Neuron (in vitro differentiated cells): ENCODE measurements at regions not wholly inside any gene's neighbourhood (a gene's known extent, or its start where the extent isn't known, plus 50 kb on each side); places are given as distances from the start of the nearest gene placed in this dataset.

Experiments
- H2AFZ ChIP-seq: one replicate; pipeline ENCODE4 v1.6.1; 2013; ENCODE audit warnings: low read depth, mild to moderate bottlenecking, inconsistent platforms, low read length, moderate library complexity
- H3K27me3 ChIP-seq: one replicate; pipeline ENCODE4 v1.6.1; 2013; ENCODE audit warnings: low read length; ENCODE audit not compliant: insufficient read depth
- H3K36me3 ChIP-seq: one replicate; pipeline ENCODE4 v1.6.1; 2013; ENCODE audit warnings: low read length; ENCODE audit not compliant: insufficient read depth
- H3K4me1 ChIP-seq: one replicate; pipeline ENCODE4 v1.6.1; 2013; ENCODE audit warnings: low read length; ENCODE audit not compliant: insufficient read depth
- H3K4me3 ChIP-seq: 2 replicates; pipeline ENCODE4 v1.5.1; 2013; ENCODE audit warnings: mild to moderate bottlenecking, low read length, moderate library complexity
- H3K9me3 ChIP-seq: one replicate; pipeline ENCODE4 v1.6.1; 2013; ENCODE audit warnings: low read length

DNA sequence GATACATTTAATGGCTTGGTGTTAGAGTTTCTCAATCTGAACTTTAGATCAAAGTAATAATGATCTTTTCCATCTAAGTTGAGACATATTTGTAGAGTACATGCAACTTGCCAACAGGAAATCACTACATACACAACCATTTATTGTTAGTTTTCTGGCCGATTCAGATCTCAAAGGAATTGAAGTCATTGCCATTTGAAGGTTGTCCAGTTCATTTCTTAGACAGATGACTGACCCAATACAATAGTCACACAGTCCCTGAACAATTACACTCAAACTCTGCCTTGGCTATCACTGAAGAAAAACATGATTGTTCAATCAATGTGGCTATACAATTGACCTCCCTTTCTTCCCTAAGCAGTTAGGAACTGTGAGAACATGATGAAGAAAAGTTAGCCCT, 753.2 kb upstream of the RIOK2 start:
- H3K4me1 ChIP-seq = peaks cover 2% of the 10 kb centered on the region
- no peaks in the 10 kb centered on the region for H3K27me3 ChIP-seq
- H2AFZ ChIP-seq = no peak overlapping the region
- H3K4me3 ChIP-seq = no peak overlapping the region
- no peaks in the 10 kb centered on the region for H3K9me3 ChIP-seq
- no peaks in the 10 kb centered on the region for H3K36me3 ChIP-seq

DNA sequence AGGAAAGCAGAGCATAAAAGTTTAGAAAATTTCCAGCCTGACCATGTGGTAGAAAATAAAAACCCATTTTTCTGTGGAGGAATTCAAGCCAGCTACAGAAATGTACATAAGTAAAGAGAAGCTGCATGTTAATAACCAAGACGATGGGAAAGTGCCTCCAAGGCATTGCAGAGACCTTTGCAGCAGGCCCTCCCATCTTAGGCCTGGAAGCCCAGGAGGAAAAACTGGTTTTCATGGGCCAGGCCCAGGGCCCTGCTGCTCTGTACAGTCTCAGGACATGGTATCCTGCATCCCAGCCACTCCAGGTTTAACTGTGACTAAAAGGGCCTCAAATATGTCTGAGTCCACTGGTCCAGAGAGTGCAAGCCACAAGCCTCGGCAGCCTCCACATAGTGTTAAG, 754.8 kb upstream of the RIOK2 start:
- Histone ChIP-seq H3K4me3 (no peak overlapping the region), H3K4me1 (peaks cover 2% of the 10 kb centered on the region), H2AFZ (no peak overlapping the region), H3K36me3 (no peaks in the 10 kb centered on the region), H3K9me3 (no peaks in the 10 kb centered on the region), H3K27me3 (no peaks in the 10 kb centered on the region)

GRCh38 chr5:97943036-97943435, 760.0 kb upstream of the RIOK2 start:
- H3K9me3 ChIP-seq = no peaks in the 10 kb centered on the region
- no peaks in the 10 kb centered on the region for H3K36me3 ChIP-seq
- H3K4me1 ChIP-seq = no peaks in the 10 kb centered on the region
- no peak overlapping the region for H2AFZ ChIP-seq
- no peaks in the 10 kb centered on the region for H3K27me3 ChIP-seq
- H3K4me3 ChIP-seq = no peak overlapping the region

GRCh38 chr5:97951139-97951538, 768.1 kb upstream of the RIOK2 start:
- Histone ChIP-seq H3K9me3 (peaks cover 3% of the 10 kb centered on the region), H3K4me3 (no peak overlapping the region), H3K27me3 (no peaks in the 10 kb centered on the region), H3K4me1 (no peaks in the 10 kb centered on the region), H2AFZ (no peak overlapping the region), H3K36me3 (no peaks in the 10 kb centered on the region)

DNA sequence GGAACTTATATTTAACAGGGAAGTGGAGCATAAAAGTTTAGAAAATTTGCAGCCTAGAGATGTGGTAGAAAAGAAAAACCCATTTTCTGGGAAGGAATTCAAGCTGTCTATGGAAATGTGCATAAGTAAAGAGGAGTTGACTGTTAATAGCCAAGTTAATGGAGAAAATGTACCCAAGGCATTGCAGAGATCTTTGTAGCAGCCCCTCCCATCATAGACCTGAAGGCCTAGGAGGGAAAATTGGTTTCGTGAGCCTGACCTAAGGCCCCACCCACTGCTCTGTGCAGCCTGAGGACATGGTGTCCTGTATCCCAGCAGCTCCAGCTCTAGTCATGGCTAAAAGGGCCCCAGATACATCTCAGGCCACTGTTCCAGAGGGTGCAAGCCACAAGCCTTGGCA, 772.4 kb upstream of the RIOK2 start:
- H3K4me3 ChIP-seq = no peak overlapping the region
- no peak overlapping the region for H2AFZ ChIP-seq
- no peaks in the 10 kb centered on the region for H3K36me3 ChIP-seq
- no peaks in the 10 kb centered on the region for H3K27me3 ChIP-seq
- H3K4me1 ChIP-seq = no peaks in the 10 kb centered on the region
- peaks cover 3% of the 10 kb centered on the region for H3K9me3 ChIP-seq

DNA sequence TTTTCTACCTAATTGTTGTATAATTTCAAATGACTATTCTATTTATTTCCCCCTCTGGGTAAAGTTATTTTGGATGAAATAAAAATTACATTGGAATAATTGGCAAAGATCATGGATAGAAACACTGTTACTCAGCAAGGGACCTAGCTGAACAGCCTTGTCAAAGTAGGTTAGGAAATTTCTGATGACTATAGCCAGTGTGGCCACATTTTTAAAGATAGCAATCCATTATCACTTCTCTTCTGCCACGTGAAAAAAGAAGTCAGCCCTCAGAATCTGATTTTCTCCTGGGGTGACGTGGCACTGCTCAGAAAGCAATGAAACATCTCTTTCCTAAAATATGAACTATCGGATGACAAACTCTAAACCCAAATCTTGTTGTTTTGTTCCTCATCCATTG, 784.2 kb upstream of the RIOK2 start:
- no peaks in the 10 kb centered on the region for H3K36me3 ChIP-seq
- no peak overlapping the region for H3K4me3 ChIP-seq
- H3K9me3 ChIP-seq = no peaks in the 10 kb centered on the region
- no peaks in the 10 kb centered on the region for H3K27me3 ChIP-seq
- H3K4me1 ChIP-seq = no peaks in the 10 kb centered on the region
- no peak overlapping the region for H2AFZ ChIP-seq

GRCh38 chr5:97968346-97968745, 785.3 kb upstream of the RIOK2 start:
- Histone ChIP-seq H3K36me3 (no peaks in the 10 kb centered on the region), H2AFZ (no peak overlapping the region), H3K4me1 (no peaks in the 10 kb centered on the region), H3K27me3 (no peaks in the 10 kb centered on the region), H3K4me3 (no peak overlapping the region), H3K9me3 (no peaks in the 10 kb centered on the region)

- H3K27me3 ChIP-seq = no peaks in the 10 kb centered on the region
- H3K36me3 ChIP-seq = no peaks in the 10 kb centered on the region
- no peak overlapping the region for H2AFZ ChIP-seq
Observed at GRCh38 chr5:97979740-97980139, 793.7 kb upstream of the RGMB start.

DNA sequence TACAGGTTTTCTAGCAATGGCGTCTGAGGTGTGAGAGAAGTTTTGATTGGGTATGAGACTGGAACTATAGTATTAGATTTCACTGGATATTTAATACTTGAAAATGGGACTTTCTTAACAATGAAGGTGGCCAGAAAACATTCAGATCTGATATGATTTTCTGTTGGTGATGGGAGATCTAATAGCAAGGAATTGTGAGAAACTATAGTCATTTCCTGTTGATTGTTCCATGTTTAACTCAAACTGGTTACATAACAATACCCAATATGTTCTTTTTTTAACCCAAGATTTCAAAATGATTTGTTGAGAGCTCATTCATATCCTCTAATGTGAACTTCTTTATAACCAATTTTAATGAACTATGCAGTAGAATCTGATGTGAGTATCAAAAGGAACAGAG, 793.2 kb upstream of the RGMB start:
- no peaks in the 10 kb centered on the region for H3K27me3 ChIP-seq
- no peak overlapping the region for H3K4me3 ChIP-seq

More at GRCh38 chr5:97979740-97980139, 793.7 kb upstream of the RGMB start:
- H3K4me3 ChIP-seq = no peak overlapping the region
- no peaks in the 10 kb centered on the region for H3K4me1 ChIP-seq
- no peaks in the 10 kb centered on the region for H3K9me3 ChIP-seq

DNA sequence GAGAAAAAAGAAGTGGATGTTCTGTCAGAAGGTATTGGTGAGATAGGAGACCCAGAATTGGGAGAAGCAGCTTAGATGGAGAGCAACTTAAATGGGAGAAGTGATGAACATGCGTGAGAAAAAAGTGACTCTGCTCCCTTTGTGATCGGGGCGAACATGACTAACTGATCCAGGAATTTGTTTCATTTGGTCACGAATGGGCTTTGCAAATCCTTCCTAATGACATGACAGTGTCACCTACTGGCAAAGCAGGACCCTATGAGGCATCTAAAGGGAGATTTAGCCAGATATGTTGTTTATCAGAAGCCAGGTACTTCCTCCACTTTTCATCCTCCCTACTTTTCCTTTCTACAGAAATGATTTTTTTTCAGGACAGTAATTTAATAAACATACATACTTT, 787.4 kb upstream of the RGMB start:
- H3K36me3 ChIP-seq = no peaks in the 10 kb centered on the region
- H3K9me3 ChIP-seq = no peaks in the 10 kb centered on the region

More for the DNA sequence above, 793.2 kb upstream of the RGMB start:
- H3K9me3 ChIP-seq = no peaks in the 10 kb centered on the region
- H3K36me3 ChIP-seq = no peaks in the 10 kb centered on the region
- no peaks in the 10 kb centered on the region for H3K4me1 ChIP-seq
- no peak overlapping the region for H2AFZ ChIP-seq

GRCh38 chr5:97991236-97991635, 782.2 kb upstream of the RGMB start:
- Histone ChIP-seq H3K4me1 (no peaks in the 10 kb centered on the region), H3K36me3 (no peaks in the 10 kb centered on the region), H3K27me3 (no peaks in the 10 kb centered on the region), H3K4me3 (no peak overlapping the region), H3K9me3 (peaks cover 7% of the 10 kb centered on the region), H2AFZ (no peak overlapping the region)

More for the DNA sequence above, 787.4 kb upstream of the RGMB start:
- Histone ChIP-seq H3K27me3 (no peaks in the 10 kb centered on the region), H3K4me3 (no peak overlapping the region), H3K4me1 (no peaks in the 10 kb centered on the region), H2AFZ (no peak overlapping the region)

- Histone ChIP-seq H2AFZ (peak overlapping the region; percentile 32), H3K27me3 (no peaks in the 10 kb centered on the region), H3K4me1 (peaks cover 26% of the 10 kb centered on the region), H3K36me3 (no peaks in the 10 kb centered on the region), H3K9me3 (no peaks in the 10 kb centered on the region), H3K4me3 (no peak overlapping the region)
Observed at GRCh38 chr5:97998941-97999340, 774.5 kb upstream of the RGMB start.

DNA sequence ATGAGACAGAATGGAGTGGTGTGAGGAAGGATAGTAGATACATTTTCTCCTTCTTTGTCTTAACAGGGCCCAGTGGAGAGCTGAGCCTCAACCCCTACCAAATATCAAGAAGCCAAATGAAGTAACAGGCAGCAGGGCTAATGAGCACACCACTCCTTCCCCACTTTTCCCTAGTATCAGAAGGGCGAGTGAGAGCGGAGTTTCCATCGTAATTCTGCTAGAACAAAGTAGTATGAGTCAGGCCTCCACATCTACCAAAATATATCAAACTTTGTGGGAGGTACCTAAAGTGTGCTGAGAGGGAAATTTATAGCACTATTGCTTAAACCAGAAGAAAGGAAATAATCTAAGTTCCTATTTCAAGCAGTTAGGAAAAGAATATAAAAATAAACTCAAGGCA, 769.0 kb upstream of the RGMB start:
- no peaks in the 10 kb centered on the region for H3K27me3 ChIP-seq
- peaks cover 1% of the 10 kb centered on the region for H3K9me3 ChIP-seq

DNA sequence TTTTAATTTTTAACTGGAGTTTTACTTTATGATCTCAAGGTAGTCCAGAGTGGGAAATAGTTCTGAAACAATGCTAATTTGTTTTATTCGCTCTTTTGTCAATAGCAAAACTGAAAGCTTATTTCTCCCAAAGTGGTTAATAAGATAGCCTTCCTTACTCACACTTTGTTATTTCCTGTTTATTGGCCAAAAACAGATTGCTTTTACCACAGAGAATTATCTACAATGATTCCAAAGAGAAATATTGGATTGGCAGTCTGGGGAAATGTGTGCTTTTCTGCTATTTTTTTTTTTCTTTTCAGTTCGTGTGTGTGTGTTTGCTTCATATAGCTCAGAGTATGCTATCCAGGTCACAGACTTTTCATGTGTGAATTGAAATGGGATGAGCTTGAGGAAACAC, 756.7 kb upstream of the RGMB start:
- Histone ChIP-seq H3K4me1 (no peaks in the 10 kb centered on the region), H3K4me3 (no peak overlapping the region), H2AFZ (no peak overlapping the region), H3K27me3 (no peaks in the 10 kb centered on the region), H3K9me3 (no peaks in the 10 kb centered on the region), H3K36me3 (no peaks in the 10 kb centered on the region)

More for the DNA sequence above, 769.0 kb upstream of the RGMB start:
- no peaks in the 10 kb centered on the region for H3K36me3 ChIP-seq
- H2AFZ ChIP-seq = no peak overlapping the region
- no peak overlapping the region for H3K4me3 ChIP-seq
- H3K4me1 ChIP-seq = peaks cover 9% of the 10 kb centered on the region
